DND-41 (cell line): ENCODE measurements at regions not wholly inside any gene's neighbourhood (a gene's known extent, or its start where the extent isn't known, plus 50 kb on each side); places are given as distances from the start of the nearest gene placed in this dataset.

Experiments used
- CTCF ChIP-seq: IDR thresholded peaks from 2 replicates; pipeline ENCODE4 v1.5.1; 2012; ENCODE audit warnings: borderline replicate concordance, low read length, moderate library complexity, mild to moderate bottlenecking; ENCODE audit not compliant: poor library complexity, severe bottlenecking; ENCODE audit errors: extremely low read depth
- EZH2 ChIP-seq: IDR thresholded peaks from 3 replicates; pipeline ENCODE4 v1.6.1; 2012; ENCODE audit warnings: borderline replicate concordance, low read depth, mild to moderate bottlenecking, moderate library complexity, low read length, inconsistent platforms; ENCODE audit not compliant: severe bottlenecking

GRCh38 chr11:49316180-49316579, 107.8 kb upstream of the FOLH1 start:
- TF ChIP-seq CTCF = no peak
- no peak for TF ChIP-seq EZH2
